HCT116 (cell line): ENCODE measurements at regions not wholly inside any gene's neighbourhood (a gene's known extent, or its start where the extent isn't known, plus 50 kb on each side); places are given as distances from the start of the nearest gene placed in this dataset.

Experiments used
- EGR1 ChIP-seq: IDR thresholded peaks from 2 replicates; pipeline ENCODE4 v1.6.1; 2012; ENCODE audit warnings: low read depth
- POLR2AphosphoS5 ChIP-seq: IDR thresholded peaks from 2 replicates; pipeline ENCODE4 v1.6.1; 2011; ENCODE audit warnings: mild to moderate bottlenecking, low read depth, low read length, moderate library complexity
- SP1 ChIP-seq: IDR thresholded peaks from 2 replicates; pipeline ENCODE4 v1.6.1; 2012; ENCODE audit warnings: low read depth
- YY1 ChIP-seq: IDR thresholded peaks from 2 replicates; pipeline ENCODE4 v1.6.1; 2011; ENCODE audit warnings: low read length, low read depth, moderate library complexity, mild to moderate bottlenecking; ENCODE audit not compliant: insufficient replicate concordance; ENCODE audit errors: extremely low read depth
- ZFX ChIP-seq: fragments of 450-650 bp; IDR thresholded peaks from 2 replicates; pipeline ENCODE4 v1.6.1; 2017
- ZNF274 ChIP-seq: fragments of 200-500 bp; sonication (Bioruptor generic); IDR thresholded peaks from 2 replicates; pipeline ENCODE4 v1.6.1; 2014; ENCODE audit warnings: mild to moderate bottlenecking, low read depth, low read length, inconsistent platforms
- TF ChIP-seq, protein P1 (sequence below), 3 experiments: fragments of 200-600 bp in 1 of 3; sonication (generic) in 1 of 3; IDR thresholded peaks in 2 of 3; conservative IDR thresholded peaks in 1 of 3; 2 replicates each; pipeline ENCODE4 v1.5.1; 2012 to 2017; ENCODE audit warnings: low read depth in 2 of 3, low read length in 2 of 3, antibody characterized with exemption in 1 of 3, borderline replicate concordance in 1 of 3, control low read depth in 1 of 3, mild to moderate bottlenecking in 1 of 3, mixed read lengths in 1 of 3, mixed run types in 1 of 3, moderate library complexity in 1 of 3; ENCODE audit not compliant: insufficient read depth in 1 of 3
- TF ChIP-seq, protein P2 (sequence below): IDR thresholded peaks from 2 replicates; pipeline ENCODE4 v1.6.1; 2012
- TF ChIP-seq, protein P3 (sequence below): IDR thresholded peaks from 2 replicates; pipeline ENCODE4 v1.6.1; 2012; ENCODE audit warnings: low read depth

DNA sequence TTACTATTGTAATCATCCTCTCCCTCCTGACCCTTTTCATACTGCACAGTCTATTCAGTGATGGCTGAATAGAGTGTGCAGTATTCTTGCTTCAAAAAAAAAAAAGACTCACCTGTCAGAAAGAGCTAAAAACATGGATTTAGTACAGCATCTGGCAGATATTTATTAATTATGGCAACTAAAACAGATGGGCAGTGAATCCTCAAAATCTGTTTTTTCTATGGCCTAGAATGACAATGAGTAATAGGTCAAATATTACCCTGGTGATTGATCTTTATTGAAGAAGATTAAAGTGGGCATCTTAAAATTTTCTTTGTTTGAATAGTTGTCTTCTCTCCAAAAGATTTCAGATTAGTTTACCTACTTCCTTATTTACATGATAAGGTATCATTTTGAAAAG lies 543.6 kb downstream of the FOXG1 start:
- TF ChIP-seq, protein P1, sequence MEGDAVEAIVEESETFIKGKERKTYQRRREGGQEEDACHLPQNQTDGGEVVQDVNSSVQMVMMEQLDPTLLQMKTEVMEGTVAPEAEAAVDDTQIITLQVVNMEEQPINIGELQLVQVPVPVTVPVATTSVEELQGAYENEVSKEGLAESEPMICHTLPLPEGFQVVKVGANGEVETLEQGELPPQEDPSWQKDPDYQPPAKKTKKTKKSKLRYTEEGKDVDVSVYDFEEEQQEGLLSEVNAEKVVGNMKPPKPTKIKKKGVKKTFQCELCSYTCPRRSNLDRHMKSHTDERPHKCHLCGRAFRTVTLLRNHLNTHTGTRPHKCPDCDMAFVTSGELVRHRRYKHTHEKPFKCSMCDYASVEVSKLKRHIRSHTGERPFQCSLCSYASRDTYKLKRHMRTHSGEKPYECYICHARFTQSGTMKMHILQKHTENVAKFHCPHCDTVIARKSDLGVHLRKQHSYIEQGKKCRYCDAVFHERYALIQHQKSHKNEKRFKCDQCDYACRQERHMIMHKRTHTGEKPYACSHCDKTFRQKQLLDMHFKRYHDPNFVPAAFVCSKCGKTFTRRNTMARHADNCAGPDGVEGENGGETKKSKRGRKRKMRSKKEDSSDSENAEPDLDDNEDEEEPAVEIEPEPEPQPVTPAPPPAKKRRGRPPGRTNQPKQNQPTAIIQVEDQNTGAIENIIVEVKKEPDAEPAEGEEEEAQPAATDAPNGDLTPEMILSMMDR (IDR thresholded peaks at IDR 0.05 in 2 of 3, conservative IDR thresholded peaks at IDR 0.05 in 1 of 3; ENCODE audit: borderline replicate concordance in 1 of 3, insufficient read depth in 1 of 3, low read depth in 2 of 3, low read length in 2 of 3), result no peak
- no peak for TF ChIP-seq POLR2AphosphoS5
- no peak for TF ChIP-seq YY1
- TF ChIP-seq ZFX, result no peak
- TF ChIP-seq SP1, result no peak
- no peak for TF ChIP-seq ZNF274
- TF ChIP-seq, protein P2, sequence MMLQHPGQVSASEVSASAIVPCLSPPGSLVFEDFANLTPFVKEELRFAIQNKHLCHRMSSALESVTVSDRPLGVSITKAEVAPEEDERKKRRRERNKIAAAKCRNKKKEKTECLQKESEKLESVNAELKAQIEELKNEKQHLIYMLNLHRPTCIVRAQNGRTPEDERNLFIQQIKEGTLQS, result no peak
- no peak for TF ChIP-seq EGR1
- TF ChIP-seq, protein P3, sequence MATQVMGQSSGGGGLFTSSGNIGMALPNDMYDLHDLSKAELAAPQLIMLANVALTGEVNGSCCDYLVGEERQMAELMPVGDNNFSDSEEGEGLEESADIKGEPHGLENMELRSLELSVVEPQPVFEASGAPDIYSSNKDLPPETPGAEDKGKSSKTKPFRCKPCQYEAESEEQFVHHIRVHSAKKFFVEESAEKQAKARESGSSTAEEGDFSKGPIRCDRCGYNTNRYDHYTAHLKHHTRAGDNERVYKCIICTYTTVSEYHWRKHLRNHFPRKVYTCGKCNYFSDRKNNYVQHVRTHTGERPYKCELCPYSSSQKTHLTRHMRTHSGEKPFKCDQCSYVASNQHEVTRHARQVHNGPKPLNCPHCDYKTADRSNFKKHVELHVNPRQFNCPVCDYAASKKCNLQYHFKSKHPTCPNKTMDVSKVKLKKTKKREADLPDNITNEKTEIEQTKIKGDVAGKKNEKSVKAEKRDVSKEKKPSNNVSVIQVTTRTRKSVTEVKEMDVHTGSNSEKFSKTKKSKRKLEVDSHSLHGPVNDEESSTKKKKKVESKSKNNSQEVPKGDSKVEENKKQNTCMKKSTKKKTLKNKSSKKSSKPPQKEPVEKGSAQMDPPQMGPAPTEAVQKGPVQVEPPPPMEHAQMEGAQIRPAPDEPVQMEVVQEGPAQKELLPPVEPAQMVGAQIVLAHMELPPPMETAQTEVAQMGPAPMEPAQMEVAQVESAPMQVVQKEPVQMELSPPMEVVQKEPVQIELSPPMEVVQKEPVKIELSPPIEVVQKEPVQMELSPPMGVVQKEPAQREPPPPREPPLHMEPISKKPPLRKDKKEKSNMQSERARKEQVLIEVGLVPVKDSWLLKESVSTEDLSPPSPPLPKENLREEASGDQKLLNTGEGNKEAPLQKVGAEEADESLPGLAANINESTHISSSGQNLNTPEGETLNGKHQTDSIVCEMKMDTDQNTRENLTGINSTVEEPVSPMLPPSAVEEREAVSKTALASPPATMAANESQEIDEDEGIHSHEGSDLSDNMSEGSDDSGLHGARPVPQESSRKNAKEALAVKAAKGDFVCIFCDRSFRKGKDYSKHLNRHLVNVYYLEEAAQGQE, result no peak
